HL-60/S4 (cell line): ENCODE measurements at regions not wholly inside any gene's neighbourhood (a gene's known extent, or its start where the extent isn't known, plus 50 kb on each side); places are given as distances from the start of the nearest gene placed in this dataset.
"Not testable (repeated sequence)": the region's sequence is repeated elsewhere in the genome, so short reads cannot be mapped to it uniquely, and the experiment has no call there.

Source experiments
- in situ Hi-C: fragments of 300-500 bp; cut with MboI; formaldehyde crosslinking; loops from 2 replicates; pipeline ENCODE4 v1.14.3; 2022; ENCODE audit warnings: low sequenced_read_pairs

DNA sequence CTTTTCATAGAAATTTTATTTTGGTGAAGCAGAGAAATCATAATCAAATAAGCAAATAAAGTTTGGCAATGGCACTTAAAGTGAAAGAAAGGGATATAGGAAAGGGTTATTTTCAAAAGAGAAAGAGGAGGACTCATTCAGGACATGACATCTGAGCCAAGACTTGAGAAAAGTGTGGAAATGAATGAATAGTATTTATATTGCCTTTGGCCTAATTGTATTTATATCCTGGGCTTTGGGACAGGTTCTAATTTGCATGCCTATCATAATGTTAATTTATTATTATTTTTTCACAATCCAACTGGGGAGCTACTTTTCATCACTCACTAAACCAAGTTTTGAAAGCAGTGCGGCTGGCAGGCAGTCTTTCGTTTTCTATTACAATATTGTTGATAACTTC lies 376.8 kb downstream of the HGF start:
- in situ Hi-C loops = no loop called here

DNA sequence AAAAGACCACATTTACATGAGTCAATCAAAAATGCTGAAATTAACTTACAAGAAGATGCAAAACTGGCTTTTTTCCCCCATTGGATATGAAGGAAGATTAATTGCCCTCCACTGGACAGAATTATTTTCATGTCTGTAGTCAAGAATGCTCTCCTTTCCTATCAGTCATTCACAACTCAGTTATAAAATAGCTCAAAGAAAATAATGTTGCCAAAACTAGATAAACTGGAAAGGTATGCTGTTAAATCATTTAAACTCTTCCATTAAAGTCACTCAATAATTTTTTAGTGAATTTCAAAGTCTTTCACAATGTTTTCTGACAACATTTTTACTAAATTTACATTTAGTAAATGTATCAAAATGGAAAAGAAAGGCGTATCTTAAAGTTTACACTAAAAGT lies 384.5 kb downstream of the HGF start:
- in situ Hi-C loops = no loop called here

DNA sequence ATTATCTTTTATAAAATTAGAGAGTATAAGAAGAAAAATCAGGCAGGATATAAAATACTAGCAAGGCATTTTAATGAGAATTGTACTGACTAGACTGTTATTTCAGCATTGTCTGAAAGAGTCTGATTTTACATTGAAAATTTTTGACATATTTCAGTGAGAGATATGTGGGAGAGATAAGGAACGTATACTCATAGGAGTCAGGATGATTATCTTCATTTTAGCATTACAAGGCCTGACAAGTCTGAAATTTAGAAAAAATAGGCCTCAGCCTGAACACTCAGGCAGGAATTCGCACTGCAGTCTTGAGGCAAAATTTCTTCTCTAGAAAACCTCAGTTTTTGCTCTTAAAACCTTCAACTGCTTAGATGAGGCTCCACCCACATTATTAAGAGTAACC lies 386.0 kb downstream of the HGF start:
- in situ Hi-C loops = no loop called here

DNA sequence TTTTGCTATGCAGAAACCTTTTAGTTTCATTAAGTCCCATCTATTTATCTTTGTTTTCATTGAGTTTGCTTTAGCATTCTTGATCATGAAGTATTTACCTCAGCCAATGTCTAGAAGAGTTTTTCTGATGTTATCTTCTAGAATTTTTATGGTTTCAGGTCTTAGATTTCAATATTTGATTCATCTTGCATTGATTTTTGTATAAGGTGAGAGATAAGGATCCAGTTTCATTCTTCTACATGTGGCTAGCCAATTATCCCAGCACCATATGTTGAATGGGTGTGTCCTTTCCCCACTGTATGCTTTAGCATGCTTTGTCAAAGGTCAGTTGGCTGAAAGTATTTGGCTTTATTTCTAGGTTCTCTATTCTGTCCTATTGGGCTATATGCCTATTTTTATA lies 395.2 kb downstream of the HGF start:
- in situ Hi-C loops = not testable (repeated sequence)

DNA sequence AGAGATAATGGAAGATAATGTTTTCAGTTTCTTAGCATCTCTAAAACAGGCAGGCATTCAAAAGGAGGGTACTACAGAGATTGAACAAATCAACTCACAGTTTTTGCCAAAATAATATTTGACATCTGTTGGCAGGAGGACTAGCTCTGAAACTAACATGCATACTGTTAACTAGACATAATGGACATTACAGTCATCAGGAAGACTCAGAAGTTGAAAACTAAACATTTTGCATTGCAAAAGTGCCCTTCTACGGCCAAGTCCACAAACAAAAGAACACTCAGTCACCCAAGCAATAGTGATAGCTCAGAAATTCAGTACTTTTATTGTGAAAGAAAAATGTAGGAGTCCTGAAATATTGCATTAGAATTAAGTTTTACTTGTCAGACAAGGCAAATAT lies 399.0 kb downstream of the HGF start:
- in situ Hi-C loops = no loop called here

DNA sequence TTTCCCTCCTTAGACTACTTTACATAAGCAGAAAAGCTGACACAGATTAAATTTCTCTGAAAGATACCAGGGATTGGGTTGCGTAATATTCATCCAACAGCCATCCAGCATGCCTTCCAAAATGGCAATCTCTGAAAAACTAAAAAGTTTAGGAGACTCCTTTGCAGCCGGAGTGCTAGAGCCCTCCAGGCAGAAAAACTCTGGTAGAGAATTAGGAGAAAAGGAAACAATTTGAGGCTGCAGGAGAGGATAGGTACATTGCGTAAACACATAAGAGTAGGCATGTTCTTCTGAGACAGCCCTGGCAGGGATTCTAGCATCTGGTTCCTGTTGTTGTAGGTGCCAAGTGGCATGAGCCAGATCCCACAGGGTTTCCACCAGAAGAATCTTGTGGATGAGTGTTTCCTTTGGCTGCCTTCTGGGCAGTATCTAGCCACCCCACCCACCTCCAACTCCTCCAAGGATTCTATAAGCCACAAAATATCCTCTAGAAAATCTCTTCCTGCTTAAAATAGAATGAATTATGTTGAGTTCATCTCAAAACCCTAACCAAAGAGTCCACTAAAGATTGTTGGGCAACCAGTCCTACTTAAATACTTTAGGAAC lies 402.4 kb downstream of the HGF start:
- in situ Hi-C loops = no loop called here

DNA sequence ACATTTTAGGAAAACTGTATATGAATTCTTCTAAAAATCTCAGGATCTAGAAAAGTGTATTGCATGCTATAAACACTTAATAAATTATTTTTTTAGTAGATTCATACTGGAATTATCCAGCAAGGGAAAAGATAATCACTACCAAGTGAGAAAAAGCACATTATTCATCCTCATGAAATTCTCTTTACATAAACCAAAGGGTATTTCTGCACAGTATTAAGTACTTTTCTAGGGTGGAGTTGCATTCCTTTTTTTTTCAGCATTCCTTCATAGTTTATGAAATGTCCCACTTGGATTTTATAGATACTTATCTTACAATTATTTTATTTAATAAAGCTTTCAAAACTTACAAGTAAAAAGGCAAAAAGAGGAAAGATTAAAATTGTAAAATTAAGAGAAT lies 403.3 kb downstream of the HGF start:
- in situ Hi-C loops = no loop called here

DNA sequence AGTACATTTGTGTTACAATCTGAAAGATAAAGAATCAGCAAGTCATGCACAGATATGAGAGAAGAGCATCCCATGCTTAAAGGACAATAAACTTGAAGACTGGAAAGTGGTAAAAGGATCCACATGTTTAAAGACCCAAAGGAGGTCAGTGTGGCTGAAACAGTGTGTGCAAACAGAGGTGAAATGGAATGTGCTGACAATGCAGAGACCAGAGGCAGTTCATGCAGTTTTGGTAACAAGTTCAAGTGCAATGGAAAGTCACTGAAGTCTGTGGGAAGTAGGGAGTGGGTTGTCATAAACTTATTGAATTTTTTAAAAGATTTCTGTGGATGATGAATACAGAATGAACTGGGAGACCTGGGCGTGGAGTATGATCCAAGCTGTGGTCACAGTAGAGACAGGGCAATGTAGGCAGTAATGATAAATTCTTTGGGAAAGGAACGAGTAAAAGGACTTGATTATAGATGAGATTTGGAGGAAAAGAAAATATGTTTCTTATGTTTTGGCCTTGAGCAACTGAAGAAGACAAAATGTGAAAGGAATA lies 408.0 kb downstream of the HGF start:
- in situ Hi-C loops = no loop called here

DNA sequence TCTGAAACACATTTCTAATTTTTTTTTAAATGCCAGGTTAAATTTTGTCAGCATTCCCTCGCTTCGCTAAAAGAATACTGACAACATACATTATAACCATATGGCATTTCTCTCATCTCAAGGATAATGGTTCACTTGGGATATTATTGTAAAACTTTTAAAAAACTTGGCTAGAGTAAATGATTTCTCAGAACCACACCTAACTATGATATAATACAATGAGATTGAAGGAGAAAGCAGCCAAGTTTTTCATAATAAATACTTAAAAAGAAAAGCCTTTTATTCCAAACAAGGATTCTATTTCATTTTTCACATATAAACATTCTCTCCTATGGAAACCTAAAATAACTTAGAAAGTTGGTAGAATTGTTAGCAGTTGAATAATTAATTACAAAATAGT lies 413.9 kb downstream of the HGF start:
- in situ Hi-C loops = no loop called here

DNA sequence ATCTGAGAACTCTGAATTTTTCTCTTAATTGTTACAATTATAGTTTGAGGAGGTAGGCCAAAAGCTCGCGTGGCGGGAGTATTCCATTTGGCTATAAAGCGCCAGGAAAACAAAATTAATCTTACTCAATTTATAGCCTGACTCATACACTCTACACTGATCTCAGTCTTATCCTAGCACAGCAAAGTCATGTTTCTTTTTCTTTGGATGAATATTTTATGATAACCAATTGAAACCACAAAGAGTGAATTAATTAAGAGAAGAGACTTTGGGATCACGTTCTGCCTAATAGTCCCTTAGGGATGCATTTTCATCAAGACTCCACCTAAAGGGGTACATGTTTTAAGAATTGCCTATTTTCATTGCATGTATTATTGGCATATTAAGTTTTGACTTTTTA lies 420.8 kb downstream of the HGF start:
- in situ Hi-C loops = no loop called here

DNA sequence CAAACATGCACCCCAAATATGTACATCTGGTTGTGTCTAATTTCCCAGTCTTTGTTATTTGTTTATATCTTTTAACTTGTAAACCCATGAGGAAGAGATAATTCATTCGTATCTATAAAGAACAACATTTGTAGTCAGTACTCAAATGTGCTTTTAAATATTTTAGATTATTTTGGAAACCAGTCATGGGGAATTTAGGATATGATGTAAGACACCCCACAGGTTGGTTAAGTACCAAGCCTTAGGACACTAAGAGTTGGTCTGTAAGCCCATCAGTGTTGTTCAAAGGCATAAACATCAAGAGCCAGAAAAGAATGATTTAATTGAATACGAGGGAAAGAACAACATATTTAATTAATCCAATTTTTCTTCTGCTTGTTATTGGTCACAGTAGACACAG lies 421.1 kb upstream of the SEMA3C start:
- in situ Hi-C loops = no loop called here

DNA sequence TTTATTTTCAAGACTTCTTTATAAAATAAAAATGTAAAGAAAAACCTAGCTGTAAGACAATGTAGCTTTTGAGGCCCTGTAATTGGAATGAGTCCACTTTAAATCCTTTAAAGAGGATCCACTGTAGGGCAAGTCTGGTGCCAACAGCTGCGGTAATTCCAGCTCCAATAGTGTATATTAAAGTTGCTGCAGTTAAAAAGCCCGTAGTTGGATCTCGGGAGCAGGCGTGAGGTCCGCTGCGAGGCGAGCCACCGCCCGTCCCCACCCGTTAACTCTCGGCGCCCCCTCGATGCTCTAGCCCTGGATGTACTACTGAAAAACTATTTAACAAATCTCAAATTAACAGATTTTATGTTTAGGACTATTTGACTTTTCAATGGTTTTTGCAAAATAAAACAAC lies 414.7 kb upstream of the SEMA3C start:
- in situ Hi-C loops = no loop called here

DNA sequence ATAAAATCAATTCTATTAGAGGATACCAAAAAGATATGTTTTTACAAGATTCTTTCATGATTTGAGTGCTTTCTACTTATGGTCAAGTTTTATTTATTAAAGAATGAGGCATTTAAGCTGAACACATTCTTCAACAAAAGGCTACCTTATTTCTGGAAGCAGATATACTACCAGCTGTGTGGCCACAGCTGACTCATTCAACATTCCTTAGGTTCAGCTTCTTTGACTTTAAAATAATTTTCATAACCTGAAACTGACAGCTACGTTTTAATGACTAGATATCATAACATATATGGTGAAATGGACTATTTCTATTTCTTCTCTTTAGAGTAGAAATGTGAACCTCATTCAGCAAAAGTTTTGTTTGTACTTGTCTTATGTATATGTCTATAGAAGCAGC lies 414.2 kb upstream of the SEMA3C start:
- in situ Hi-C loops = no loop called here

DNA sequence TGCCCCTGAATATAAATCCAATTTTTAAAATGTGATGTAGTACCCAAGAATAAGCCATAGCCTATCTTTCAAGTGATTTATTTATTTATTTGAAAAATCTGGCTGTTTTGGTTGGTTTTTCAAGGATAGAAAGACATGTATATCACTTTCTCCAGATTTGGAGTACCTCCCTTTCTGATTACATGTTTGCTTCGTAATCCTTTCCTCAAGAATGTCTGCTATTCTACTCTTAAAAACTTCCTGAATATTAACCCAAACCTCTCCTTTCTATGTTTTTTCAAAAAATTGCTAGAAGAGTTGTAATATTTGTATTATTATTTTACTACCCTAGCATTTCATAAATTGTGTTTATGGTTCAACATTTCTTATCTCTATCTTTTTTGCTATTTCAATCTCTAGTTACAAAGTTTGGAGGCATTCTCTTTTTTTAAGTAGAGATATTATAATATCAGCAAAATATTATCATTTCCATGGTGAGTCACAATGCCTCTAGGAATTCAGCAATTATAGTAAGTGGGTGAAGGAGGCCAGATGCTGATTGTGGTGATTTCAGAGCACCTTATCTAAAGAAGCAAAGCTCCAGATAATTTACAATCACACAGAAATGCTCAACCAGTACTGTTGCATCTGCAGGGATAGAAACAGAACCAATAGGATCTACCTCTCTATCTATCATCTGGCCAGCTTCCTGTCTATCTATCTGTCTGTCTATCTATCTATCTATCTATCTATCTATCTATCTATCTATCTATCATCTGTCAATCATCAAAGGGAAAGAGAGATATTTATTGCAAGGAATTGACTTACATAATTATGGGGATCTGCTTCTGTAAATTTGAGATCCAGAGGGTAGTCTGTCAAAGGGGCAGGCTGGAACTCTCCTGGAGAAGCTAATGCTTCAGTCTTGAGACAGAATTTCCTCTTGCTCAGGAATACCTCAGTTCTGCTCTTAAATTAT lies 412.5 kb upstream of the SEMA3C start:
- in situ Hi-C loops = no loop called here

DNA sequence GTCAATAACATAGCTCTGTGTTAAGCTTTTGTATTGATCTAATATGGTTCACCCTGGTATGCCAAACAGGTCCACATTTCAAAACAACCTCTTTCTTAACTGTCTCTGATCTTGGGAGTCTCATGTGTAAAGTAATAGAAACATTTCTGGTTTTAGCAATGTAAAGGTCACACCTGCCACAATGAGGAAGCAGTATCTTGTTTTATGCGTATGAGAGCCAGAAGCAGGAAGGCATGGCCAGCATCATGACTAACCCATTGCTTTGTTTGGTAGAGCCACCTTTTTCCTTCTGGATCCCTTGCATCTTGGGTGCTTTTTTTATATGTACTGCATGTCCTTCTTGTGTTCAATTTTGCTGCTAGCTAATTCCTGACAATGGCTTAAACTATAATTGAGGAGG lies 411.3 kb upstream of the SEMA3C start:
- in situ Hi-C loops = no loop called here

DNA sequence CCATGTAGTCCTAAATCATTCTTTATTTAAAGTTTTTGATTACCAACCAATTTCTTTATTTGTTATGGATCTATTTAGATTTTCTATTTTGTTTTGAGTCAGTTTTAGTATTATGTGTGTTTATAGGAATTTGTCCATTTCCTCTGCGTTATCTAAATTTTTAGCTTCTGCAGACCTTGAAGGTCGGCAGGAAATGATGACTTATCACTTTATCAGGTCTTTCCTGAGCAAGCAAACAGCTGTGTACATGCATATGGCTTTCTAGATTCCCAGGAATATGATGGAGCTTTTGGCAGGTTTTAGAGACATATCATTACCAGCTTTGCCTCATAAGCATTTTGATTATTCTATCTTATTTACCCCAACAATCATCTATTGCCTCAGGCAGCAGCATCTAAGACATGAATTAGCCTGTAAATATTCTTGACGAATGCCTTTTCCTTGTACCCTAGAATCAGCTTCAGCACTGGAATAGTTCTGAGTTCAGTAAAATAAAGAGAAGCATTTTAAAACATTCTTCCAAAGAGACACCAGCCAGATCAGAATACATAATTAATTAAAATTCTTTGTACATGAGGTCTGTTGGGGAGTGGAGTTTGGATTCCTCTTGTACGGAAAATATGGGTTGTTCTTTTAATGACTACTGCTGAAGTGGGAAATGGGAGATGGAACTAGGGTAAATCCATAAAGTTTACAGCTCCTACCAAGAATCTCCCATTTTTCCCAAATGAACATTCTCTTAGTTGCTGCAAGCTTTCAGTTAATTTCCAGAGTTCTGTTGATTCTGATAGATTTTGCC lies 408.8 kb upstream of the SEMA3C start:
- in situ Hi-C loops = no loop called here

DNA sequence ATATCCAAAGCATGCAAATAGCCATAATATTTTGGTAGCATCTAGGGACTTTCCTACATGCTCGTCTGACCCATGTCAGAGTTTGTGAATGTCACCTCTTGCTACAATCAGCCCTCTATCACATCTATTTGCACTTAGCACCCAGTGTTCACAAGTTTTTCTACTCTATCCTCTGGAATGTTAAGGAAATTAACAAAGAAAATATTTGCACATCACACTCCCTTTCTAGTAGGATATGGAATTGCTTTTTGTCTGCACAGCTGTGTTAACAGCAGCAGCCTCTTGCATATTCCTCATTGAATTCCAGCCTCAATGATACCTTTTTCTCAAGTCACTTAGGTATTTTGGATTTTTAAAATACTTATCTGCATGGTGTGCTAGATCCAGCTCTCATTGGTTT lies 403.1 kb upstream of the SEMA3C start:
- in situ Hi-C loops = no loop called here

DNA sequence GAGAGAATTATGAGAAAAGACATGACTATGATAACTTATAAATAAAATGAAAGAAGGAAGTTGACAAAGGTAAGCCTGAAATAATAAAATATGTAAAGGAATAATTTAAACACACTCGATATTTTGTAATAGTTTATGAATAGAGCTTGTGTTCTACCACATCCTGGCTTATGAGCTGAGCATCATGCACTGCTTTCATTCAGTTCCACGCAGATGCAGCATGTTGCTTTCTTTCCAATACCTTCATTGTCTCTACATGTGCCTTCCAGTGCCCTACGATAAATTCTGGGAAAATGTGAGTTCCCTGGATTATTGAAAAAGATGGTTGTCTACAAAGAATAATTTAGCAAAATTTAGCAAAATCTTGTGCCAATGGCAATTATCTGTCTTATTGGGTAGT lies 398.9 kb upstream of the SEMA3C start:
- in situ Hi-C loops = no loop called here

DNA sequence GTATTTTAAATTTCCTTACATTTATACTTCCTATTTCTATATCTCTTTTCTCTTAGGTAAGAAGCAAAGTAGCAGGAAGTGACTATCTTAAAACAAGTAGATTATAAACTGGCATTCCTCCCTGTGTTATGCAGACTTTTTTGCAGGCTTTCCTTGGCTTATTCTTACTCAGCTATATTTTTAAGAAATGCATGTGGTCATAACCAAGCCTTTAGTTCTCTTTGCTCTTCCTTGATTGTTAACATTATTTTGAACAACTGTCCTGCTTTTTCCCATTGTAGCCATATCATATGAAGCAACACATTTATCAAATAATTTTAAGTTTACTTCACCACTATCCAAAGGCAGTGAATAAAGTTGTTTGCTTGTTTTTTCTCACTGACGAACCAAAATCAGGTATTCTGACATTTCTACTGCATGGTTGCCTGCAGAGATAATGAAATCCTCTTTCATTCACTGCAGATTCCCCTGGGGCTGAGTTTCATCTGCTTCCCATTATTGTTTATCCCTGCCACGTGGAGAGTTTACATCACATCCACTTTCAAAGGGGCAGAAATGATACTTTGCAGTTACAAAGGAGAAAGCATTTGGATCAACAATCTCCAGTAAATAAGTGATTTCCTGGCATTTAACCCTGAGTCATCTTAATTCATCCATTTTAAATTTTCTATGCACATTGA lies 389.9 kb upstream of the SEMA3C start:
- in situ Hi-C loops = no loop called here

DNA sequence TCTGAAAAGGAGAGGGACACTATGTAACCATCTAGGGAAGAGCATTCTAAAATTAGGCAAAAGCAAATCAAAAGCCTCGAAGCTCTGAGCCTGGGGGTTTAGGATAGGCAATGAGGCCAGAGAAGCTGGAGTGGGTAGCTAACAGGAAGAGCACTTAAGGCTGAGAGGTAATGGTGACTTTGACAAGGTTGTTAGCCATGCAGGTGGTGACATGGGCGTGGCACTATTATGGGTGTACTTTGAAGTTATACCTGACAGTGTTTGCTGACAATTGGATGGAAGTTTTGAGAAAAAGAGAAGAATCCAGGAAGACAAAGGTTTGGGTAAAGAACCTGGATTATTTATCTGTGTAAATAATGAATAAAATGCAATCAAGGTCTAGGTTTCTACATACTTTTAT lies 383.0 kb upstream of the SEMA3C start:
- in situ Hi-C loops = no loop called here

DNA sequence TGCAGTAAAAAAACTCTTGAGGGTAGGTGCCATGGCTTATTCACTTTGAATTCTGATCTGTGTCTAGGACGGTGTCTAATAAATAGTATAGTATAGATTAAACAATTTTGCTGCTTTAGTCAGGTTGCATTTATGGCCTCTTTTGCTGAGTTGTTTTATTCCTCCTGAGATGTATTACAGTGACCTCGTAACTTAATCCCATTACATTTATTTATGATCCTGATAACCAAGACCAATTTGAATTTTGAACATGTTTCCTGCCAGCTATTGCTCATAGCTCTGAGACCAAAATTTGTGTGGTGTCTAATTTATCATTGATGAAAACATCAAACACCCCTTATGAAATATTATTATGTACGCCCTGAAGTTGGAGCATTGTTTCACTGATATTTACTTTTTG lies 381.9 kb upstream of the SEMA3C start:
- in situ Hi-C loops = no loop called here
